ENCODE measurements at regions not wholly inside any gene's neighbourhood (a gene's known extent, or its start where the extent isn't known, plus 50 kb on each side); places are given as distances from the start of the nearest gene placed in this dataset.

- WGBS, 2 donors (ENCODE audit: low coverage in 1 of 2) = 89 to 92% methylated on average over 2 of the region's 2 CpGs
- H3K4me1 ChIP-seq = no peaks in the 10 kb centered on the region
- H3K27ac ChIP-seq = no peak overlapping the region
- no peak overlapping the region for H3K4me3 ChIP-seq
- TF ChIP-seq POLR2AphosphoS5 (IDR thresholded peaks at IDR 0.05) (no peak), CTCF (IDR thresholded peaks at IDR 0.05) (no peak), POLR2A (IDR thresholded peaks at IDR 0.05) (no peak), EP300 (IDR thresholded peaks at IDR 0.05) (no peak)
- no peaks in the 10 kb centered on the region for H3K36me3 ChIP-seq
- no peaks in the 10 kb centered on the region for H3K9me3 ChIP-seq
- H3K27me3 ChIP-seq = no peaks in the 10 kb centered on the region
- ATAC-seq = no peak
These were observed 1100.4 kb upstream of the EDIL3 start for GRCh38 chr5:85484982-85485574.

- Histone ChIP-seq H3K4me1 (no peaks in the 10 kb centered on the region), H3K4me3 (no peak overlapping the region), H3K27ac (no peak overlapping the region), H3K36me3 (no peaks in the 10 kb centered on the region), H3K27me3 (no peaks in the 10 kb centered on the region), H3K9me3 (peaks cover 0 to 8% (median 0%) of the 10 kb centered on the region in 3 donors)
- TF ChIP-seq POLR2A (IDR thresholded peaks at IDR 0.05) = no peak
- TF ChIP-seq POLR2AphosphoS5 (IDR thresholded peaks at IDR 0.05) = no peak
- no peak for TF ChIP-seq EP300 (IDR thresholded peaks at IDR 0.05)
- no peak for TF ChIP-seq CTCF (IDR thresholded peaks at IDR 0.05)
- ATAC-seq = no peak
These were observed 1103.6 kb upstream of the EDIL3 start for GRCh38 chr5:85488295-85488694.

- no peak for TF ChIP-seq POLR2A (IDR thresholded peaks at IDR 0.05)
- no peak for TF ChIP-seq POLR2AphosphoS5 (IDR thresholded peaks at IDR 0.05)
- TF ChIP-seq EP300 (IDR thresholded peaks at IDR 0.05) = no peak
- TF ChIP-seq CTCF (IDR thresholded peaks at IDR 0.05) = no peak
- no peak overlapping the region for H3K27ac ChIP-seq
- no peak for ATAC-seq
- no peaks in the 10 kb centered on the region for H3K36me3 ChIP-seq
- no peaks in the 10 kb centered on the region for H3K27me3 ChIP-seq
- no peaks in the 10 kb centered on the region for H3K4me1 ChIP-seq
- no peaks in the 10 kb centered on the region for H3K9me3 ChIP-seq
- no peak overlapping the region for H3K4me3 ChIP-seq
These were observed 1116.2 kb upstream of the EDIL3 start for GRCh38 chr5:85500869-85501268.

DNA sequence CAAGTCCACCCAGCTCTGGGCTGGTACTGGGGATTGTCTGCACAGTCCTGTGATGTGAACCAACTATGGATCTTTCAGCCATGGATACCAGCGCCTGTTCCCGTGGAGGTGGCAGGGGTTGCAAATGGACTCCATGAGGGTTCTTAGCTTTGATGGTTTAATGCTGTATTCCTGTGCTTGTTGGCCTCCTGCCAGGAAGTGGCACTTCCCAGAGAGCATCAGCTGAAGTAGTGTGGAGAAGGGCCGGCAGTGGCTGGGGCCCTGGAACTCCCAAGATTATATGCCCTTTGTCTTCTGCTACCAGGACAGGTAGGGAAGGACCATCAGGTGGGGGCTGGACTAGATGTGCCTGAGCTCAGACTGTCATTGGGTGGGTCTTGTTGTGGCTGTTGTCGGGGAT lies 1104.8 kb upstream of the COX7C start:
- Histone ChIP-seq H3K36me3 (no peaks in the 10 kb centered on the region), H3K27me3 (no peaks in the 10 kb centered on the region), H3K4me3 (no peak overlapping the region), H3K27ac (no peak overlapping the region), H3K9me3 (peaks cover 0 to 6% (median 0%) of the 10 kb centered on the region in 3 donors), H3K4me1 (no peaks in the 10 kb centered on the region)
- TF ChIP-seq POLR2A (IDR thresholded peaks at IDR 0.05) = no peak
- no peak for TF ChIP-seq CTCF (IDR thresholded peaks at IDR 0.05)
- TF ChIP-seq POLR2AphosphoS5 (IDR thresholded peaks at IDR 0.05) = no peak
- TF ChIP-seq EP300 (IDR thresholded peaks at IDR 0.05) = no peak
- 72 to 100% methylated on average over 1 to 2 of the region's 4 CpGs for WGBS, 2 donors (ENCODE audit: low coverage in 1 of 2)
- ATAC-seq = no peak

GRCh38 chr5:85515588-85515987 lies 1102.2 kb upstream of the COX7C start:
- H3K36me3 ChIP-seq = no peaks in the 10 kb centered on the region
- no peaks in the 10 kb centered on the region for H3K9me3 ChIP-seq
- no peak for ATAC-seq
- TF ChIP-seq EP300 (IDR thresholded peaks at IDR 0.05) = no peak
- no peak for TF ChIP-seq POLR2AphosphoS5 (IDR thresholded peaks at IDR 0.05)
- no peak for TF ChIP-seq POLR2A (IDR thresholded peaks at IDR 0.05)
- H3K4me3 ChIP-seq = no peak overlapping the region
- no peaks in the 10 kb centered on the region for H3K4me1 ChIP-seq
- no peaks in the 10 kb centered on the region for H3K27me3 ChIP-seq
- no peak overlapping the region for H3K27ac ChIP-seq

All from gastroesophageal sphincter (tissue), 4 donors.